GM19043 (cell line): ENCODE measurements at regions not wholly inside any gene's neighbourhood (a gene's known extent, or its start where the extent isn't known, plus 50 kb on each side); places are given as distances from the start of the nearest gene placed in this dataset.

Experiments
- ATAC-seq: cut with Tn5 transposase; IDR thresholded peaks from one replicate; pipeline ENCODE4 v1.9.1; 2021; ENCODE audit warnings: low read depth; ENCODE audit not compliant: unreplicated experiment

DNA sequence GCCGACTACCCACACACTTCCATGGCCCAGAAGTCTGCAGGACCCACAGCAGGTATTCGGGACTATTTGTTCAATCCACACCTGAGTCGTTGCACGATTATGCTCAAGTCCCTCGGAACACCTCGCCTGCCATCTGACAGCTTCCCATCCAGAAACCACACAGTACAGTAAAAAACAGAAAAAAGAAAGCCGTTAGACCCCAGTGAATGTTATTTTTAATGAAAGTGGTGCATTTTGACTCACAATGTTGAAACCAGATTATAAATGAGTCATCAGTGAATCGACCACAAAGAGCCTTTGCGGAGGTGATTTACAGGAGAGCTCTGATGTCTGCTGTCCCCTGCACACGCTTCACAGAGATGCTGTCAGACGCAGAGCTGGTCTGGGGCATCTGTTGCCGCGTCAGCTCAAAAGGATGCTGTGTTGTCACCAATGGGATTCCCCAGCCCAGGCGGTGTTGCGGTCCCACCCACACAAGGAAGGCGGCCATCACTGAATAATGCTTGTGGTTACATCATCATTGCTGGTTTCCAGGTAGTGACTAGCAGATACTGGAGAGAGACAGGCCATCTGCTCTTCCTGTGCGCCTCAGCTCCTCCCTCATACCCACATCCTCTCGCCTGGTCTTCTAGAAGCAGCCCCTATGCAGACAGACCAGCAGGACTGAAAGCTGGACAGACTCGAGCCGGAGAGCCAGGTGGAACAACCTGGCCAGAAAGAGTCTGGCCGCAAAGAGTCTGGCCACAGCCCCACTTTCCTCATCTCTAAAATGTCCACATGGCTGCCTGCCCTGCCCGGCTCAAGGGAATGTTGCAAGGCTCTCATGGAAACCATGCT lies 116.8 kb downstream of the TOMM20 start:
- peak; percentile 66 for ATAC-seq

GRCh38 chr1:235011064-235011598 lies 117.5 kb downstream of the TOMM20 start:
- no peak for ATAC-seq

DNA sequence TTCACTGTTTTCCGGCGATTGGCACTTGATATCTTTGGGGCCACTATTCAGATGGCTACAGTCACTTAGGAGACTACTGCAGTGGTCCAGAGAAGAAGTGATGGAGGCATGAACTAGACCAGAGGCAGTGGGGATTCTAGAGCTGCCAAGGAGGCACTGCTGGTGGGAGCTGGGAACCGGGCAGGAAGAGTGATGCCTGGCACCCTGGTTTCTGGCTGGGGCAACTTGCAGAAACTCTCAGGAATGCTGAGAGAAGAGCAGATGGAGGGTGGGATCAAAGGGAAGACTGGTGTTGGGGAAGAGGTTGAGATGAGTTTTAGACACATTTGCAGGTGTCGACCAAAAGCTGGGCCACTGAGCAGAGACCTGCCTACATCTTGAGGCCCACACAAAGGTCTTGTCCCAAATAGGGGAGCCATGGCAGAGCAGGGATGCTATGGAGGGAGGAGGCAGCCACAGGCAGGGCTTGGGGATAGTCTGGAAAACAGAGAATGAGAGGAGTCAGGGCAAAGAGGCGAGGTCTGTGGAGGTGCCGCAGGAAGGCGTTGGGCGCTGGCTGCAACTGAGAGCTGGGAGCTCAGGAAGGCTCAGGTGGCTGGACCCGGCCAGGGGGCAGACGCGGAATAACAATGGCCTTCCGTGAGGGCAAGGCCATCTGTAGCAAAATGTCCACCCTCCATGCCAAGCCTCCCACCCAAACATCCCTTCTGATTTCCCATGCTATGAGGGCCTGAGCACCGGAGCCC lies 118.9 kb downstream of the TOMM20 start:
- no peak for ATAC-seq

DNA sequence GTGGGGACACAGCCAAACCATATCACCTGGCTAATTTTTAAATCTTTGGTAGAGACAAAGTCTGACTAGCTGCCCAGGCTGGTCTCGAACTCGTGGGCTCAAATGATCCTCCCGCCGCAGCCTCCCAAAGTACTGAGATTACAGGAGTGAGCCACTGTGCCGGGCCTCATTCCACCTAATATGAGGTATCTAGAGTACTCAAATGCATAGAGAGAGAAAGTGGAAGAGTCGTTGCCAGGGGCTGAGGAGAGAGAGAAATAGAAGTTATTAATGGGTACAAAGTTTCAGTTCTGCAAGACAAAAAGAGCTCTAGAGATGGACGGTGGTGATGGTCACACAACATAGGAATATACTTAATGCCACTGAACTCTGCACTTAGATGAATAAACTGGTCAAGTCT lies 119.6 kb downstream of the TOMM20 start:
- no peak for ATAC-seq

GRCh38 chr1:235008239-235008638 lies 120.4 kb downstream of the TOMM20 start:
- ATAC-seq: no peak

GRCh38 chr1:235006816-235007215 lies 121.8 kb downstream of the TOMM20 start:
- no peak for ATAC-seq

DNA sequence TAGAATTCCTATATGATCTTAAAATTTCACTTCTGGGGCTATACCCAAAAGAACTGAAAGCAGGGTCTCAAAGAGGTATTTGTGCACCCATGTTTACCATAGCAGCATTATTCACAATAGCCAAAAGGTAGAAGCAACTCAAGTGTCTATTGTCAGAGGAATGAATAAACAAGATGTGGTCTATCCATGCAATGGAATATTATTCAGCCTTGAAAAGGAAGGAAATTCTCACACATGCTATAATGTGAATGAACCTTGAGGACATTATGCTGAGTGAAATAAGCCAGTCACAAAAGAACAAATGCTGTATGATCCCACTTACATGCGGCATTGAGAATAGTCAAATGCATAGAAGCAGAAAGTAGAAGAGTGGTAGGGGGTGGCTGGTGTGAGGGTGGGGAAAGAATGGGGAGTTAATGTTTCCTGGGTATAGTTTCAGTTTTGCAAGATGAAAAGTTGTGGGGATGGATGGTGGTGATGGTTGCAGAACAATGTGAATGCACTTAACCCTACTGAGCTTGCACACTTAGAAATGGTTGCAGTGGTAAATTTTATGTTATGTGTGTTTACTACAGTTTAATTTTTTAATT lies 122.4 kb downstream of the TOMM20 start:
- no peak for ATAC-seq

- no peak for ATAC-seq
These were observed 123.7 kb downstream of the TOMM20 start for GRCh38 chr1:235004840-235005391.

DNA sequence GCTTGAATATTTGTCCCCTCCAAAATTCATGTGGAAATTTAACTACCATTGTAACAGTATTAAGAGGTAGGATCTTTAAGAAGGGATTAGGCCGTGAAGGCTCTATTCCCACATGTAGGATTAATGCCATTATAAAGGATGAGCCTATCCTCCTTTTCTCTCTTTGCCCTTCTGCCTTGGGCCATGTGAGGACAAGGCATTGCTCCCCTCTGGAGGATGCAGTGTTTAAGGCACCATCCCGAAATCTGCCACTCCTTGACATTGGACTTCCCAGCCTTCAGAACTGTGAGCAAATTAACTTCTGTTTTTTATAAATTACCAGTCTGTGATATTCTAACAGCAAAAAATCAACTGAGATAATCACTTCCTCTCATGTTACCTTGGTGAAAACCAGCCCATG lies 124.4 kb downstream of the TOMM20 start:
- no peak for ATAC-seq

DNA sequence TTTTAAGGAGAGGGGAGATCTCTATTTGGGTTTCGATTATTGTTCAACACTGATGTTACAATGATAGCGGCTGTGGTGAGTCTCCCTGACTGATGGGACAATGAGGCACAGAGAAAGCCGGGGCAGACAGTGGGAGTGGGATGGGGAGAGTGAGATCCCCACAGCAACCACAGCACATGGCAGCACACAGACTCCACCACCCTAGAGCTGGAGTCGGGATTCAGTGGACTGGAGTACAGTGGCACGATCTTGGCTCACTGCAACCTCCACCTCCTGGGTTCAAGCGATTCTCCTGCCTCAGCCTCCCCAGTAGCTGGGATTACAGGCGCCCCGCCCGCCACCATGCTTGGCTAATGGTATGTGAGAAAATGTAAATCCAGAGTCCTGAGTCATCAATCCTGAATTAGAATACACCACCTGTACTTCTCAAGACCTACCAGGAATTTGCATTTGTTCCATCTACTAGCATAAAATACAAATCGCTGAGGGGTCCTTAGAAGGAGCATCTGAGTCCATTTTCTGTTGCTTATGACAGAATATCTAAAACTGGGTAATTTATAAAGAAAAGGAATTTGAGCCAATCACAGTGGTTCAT lies 125.8 kb downstream of the TOMM20 start:
- no peak for ATAC-seq

DNA sequence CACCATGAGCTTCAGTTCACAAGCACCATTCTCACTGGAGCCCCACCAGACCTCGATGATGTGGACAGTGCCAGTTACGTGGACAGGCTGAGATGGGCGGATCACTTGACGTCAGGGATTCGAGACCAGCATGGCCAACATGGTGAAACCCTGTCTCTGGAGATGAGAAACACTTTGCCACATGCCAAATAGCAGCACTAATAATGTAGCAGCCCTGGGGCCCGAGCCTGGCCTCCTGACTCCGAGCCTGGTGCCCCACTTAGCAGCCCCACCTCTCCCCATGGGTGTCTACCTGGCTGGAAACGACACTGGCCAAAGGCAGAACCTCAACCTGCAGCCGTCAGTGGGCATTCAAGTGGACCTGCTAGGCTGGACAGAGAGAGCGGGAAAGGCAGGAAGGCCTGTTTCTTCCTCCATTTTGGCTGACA lies 129.1 kb downstream of the TOMM20 start:
- no peak for ATAC-seq

GRCh38 chr1:234997896-234998741 lies 130.5 kb downstream of the TOMM20 start:
- no peak for ATAC-seq

DNA sequence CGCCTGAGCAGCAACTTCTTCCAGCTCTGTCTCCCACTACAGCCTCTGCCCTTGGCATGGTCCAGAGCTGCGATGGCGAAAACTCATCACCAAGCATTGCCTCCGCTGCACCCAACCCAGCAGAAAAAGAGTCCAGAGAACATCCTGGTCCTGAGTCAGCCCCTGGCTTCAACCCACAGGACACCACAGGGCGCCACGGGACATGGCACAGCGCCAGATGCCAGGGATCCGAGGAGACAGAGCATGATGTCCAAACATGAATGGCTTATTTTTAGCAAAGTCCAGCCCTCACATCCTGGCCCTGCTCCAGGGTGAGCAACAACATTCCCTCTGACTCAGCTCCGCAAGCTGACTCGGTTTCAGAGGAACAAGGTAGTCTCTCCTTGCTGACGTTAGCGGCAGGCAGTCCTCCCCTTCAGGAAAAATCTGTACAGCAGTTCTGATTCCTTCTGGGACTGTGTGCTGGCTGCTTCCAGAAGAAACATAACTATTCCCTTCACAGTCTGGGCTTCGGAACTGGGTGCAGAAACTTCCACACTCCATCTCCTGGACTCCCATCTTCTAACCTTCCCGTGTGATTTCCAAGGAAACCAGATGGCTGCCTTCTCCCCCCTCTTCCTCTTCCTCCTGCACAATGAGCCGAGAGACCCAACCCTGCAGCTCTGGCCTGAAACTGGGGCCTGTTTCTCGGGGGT lies 131.3 kb downstream of the TOMM20 start:
- ATAC-seq: no peak

GRCh38 chr1:234996245-234996757 lies 132.3 kb downstream of the TOMM20 start:
- no peak for ATAC-seq

DNA sequence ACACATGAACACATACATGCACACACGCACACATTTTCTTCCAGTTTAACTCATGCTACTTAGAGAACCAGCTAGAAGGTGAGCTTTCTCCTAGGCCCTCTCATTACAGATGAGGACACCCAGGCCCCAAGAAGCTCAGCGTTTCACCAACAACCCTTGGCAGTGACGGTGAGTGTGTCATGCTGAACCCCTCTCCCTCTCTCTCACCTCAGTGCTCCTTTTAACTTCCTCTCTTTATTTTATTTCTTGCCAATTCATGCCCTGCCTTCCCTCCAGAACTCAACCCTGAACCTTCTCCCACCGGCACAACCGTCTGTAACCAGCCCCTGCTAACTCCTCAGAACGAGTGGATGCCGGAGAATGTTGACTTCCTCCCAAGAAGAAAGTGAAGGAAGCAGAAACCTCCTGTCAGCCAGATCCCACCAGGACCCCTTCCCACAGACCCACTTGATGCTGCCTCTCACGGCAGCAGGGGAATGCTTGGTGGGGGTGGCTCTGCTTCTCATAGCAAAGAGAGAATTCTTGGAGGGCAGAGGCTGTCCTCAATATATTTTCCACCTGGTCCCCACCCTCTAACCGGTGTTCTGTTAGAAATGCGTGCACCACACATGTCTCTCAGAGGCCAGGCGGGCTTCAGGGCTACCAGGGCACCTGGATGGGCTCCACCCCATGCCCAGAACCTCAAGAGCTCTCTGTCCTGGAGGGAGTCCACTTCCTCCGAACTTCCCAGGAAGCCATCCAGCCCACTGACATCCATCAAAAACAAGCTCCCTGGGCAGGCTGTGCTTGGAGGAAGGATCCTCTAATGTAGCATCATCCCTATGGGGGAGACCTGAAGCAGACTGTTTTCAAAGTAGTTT lies 134.0 kb downstream of the TOMM20 start:
- no peak for ATAC-seq

GRCh38 chr1:234992065-234992464 lies 136.6 kb downstream of the TOMM20 start:
- ATAC-seq: no peak

DNA sequence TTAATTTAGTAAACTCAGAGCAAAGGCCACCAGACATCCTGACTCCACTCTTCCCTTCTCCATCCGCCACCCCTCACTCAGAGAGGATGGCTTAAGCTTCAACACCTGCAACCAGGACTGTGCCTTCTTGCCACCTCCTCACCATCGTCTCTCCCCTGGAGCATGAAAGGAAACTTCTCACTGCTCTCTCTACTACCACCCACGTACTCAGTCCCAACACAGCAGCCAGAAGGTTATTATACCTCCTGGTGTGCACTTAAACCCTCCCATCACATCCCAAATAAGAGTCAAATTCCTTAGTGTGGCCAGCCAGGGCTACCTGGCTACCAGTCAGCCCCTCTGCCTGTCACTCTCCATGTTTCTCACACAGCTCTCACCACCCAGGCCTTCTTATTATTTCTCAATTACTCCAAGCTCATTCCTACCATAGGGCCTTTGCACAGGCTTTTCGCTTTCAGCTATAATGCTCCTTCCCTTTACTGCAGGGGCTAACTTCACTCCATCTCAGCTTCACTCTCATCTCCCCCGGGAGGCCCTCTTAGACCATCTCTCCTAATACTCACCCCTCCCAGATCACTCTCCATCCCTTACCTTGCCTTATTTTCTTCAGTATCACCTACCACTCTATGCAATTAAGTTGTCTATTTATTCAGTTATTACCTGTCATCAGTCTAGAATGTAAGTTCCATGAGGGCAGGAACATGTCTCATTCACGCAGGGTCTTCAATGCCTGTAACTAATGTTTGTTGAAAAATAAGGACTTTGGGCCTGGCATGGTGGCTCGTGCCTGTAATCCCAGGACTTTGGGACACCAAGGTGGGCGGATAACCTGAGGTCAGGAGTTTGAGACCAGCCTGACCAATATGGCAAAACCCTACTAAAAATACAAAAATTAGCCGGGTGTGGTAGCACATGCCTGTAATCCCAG lies 137.5 kb downstream of the TOMM20 start:
- ATAC-seq: no peak
